ENCODE measurements at regions not wholly inside any gene's neighbourhood (a gene's known extent, or its start where the extent isn't known, plus 50 kb on each side); places are given as distances from the start of the nearest gene placed in this dataset.

GRCh38 chr17:5870231-5870953 is 199.8 kb upstream of the WSCD1 start:
- TF ChIP-seq POLR2AphosphoS5 (IDR thresholded peaks at IDR 0.05; ENCODE audit: low read depth, low read length) (no peak), REST (IDR thresholded peaks at IDR 0.05; ENCODE audit: insufficient read depth in 1 of 2, low read depth in 2 of 2, low read length in 2 of 2) (no peak), SIN3A (IDR thresholded peaks at IDR 0.05; ENCODE audit: borderline replicate concordance, insufficient read depth, low read length) (no peak), TAF1 (IDR thresholded peaks at IDR 0.05; ENCODE audit: borderline replicate concordance, insufficient read depth, low read length) (no peak), FOXP2 (optimal IDR thresholded peaks at IDR 0.05; ENCODE audit: borderline replicate concordance, extremely low read depth, extremely low read length, insufficient read depth) (no peak)
